H1 (cell line): ENCODE measurements at regions not wholly inside any gene's neighbourhood (a gene's known extent, or its start where the extent isn't known, plus 50 kb on each side); places are given as distances from the start of the nearest gene placed in this dataset.

ENCODE experiments used
- CTCF ChIA-PET: fragments of 300-600 bp; sonication (Branson Sonifier 250); formaldehyde crosslinking; loops from one replicate; lab custom pipeline; 2021; ENCODE audit not compliant: partially characterized antibody; lab: Charles Lee
- POLR2A ChIA-PET: fragments of 300-600 bp; sonication (Branson Sonifier 250); formaldehyde crosslinking; loops from one replicate; lab custom pipeline; 2021; ENCODE audit warnings: inconsistent platforms; ENCODE audit not compliant: partially characterized antibody; lab: Charles Lee
- DNase-seq, 2 experiments: peaks; one replicate each; pipeline versions ENCODE4 v3.0.0 to v3.0.0-alpha.2; 2010 to 2022; ENCODE audit warnings: low spot score in 2 of 2, low read depth in 1 of 2, mixed read lengths in 1 of 2
- FAIRE-seq: peaks from 2 replicates; lab custom pipeline; 2011; peaks lifted over from hg19 to GRCh38; lab: Jason Lieb, UNC
- H2AFZ ChIP-seq: 2 replicates; pipeline ENCODE4 v1.8.1; 2012; ENCODE audit warnings: low read length, inconsistent platforms
- H2AK5ac ChIP-seq: 2 replicates; pipeline ENCODE4 v1.6.1; 2013; ENCODE audit warnings: low read depth, low read length
- H2BK120ac ChIP-seq: replicated peaks from 2 replicates; pipeline ENCODE3; 2013; ENCODE audit warnings: low read depth, low read length, inconsistent platforms
- H2BK12ac ChIP-seq: 2 replicates; pipeline ENCODE4 v1.6.1; 2013; ENCODE audit warnings: low read depth, low read length
- H2BK15ac ChIP-seq: 2 replicates; pipeline ENCODE4 v1.6.1; 2013; ENCODE audit warnings: low read length
- H2BK20ac ChIP-seq: 2 replicates; pipeline ENCODE4 v1.6.1; 2013; ENCODE audit warnings: low read length
- H2BK5ac ChIP-seq: 2 replicates; pipeline ENCODE4 v1.6.1; 2013; ENCODE audit warnings: low read depth, low read length
- H3K14ac ChIP-seq: 2 replicates; pipeline ENCODE4 v1.6.1; 2013; ENCODE audit warnings: inconsistent platforms; ENCODE audit not compliant: insufficient read length
- H3K18ac ChIP-seq: 2 replicates; pipeline ENCODE4 v1.6.1; 2013; ENCODE audit warnings: low read length; ENCODE audit errors: extremely low read depth
- H3K23ac ChIP-seq: 2 replicates; pipeline ENCODE4 v1.6.1; 2013; ENCODE audit warnings: inconsistent platforms; ENCODE audit not compliant: insufficient read length
- H3K23me2 ChIP-seq: 2 replicates; pipeline ENCODE4 v1.6.1; 2013; ENCODE audit warnings: low read depth, low read length
- H3K27ac ChIP-seq: 2 replicates; pipeline ENCODE4 v1.6.1; 2011; ENCODE audit warnings: low read depth, low read length, inconsistent platforms
- H3K27me3 ChIP-seq, 4 experiments: replicated peaks in 1 of 4; 1 replicate in 1 of 4; 2 replicates in 3 of 4; pipeline versions ENCODE4 v1.6.1 to v1.8.1; 2011 to 2013; ENCODE audit warnings: low read length in 3 of 4, mild to moderate bottlenecking in 3 of 4, inconsistent platforms in 2 of 4, mixed read lengths in 2 of 4, moderate library complexity in 1 of 4; ENCODE audit not compliant: control insufficient read depth in 3 of 4, insufficient read depth in 3 of 4; ENCODE audit errors: extremely low read depth in 1 of 4
- H3K36me3 ChIP-seq, 4 experiments: 2 replicates each; pipeline versions ENCODE4 v1.6.1 to v1.8.1; 2011 to 2013; ENCODE audit warnings: mild to moderate bottlenecking in 4 of 4, low read length in 3 of 4, moderate library complexity in 2 of 4, control low read depth in 1 of 4, inconsistent platforms in 1 of 4; ENCODE audit not compliant: insufficient read depth in 4 of 4, control insufficient read depth in 2 of 4
- H3K4ac ChIP-seq: replicated peaks from 2 replicates; pipeline ENCODE3; 2013; ENCODE audit warnings: low read length, low read depth, mixed read lengths, inconsistent platforms; ENCODE audit not compliant: insufficient read length
- H3K4me1 ChIP-seq, 4 experiments: replicated peaks in 1 of 4; 1 replicate in 1 of 4; 2 replicates in 3 of 4; pipeline versions ENCODE4 v1.6.1 to v1.8.1; 2011 to 2013; ENCODE audit warnings: low read length in 3 of 4, inconsistent platforms in 2 of 4, mixed read lengths in 1 of 4; ENCODE audit not compliant: insufficient read depth in 4 of 4, control insufficient read depth in 3 of 4
- H3K4me2 ChIP-seq, 2 experiments: 2 replicates each; pipeline versions ENCODE4 v1.6.1 to v1.8.1; 2011 to 2013; ENCODE audit warnings: low read depth in 2 of 2, low read length in 2 of 2, control low read depth in 1 of 2, inconsistent platforms in 1 of 2, mild to moderate bottlenecking in 1 of 2; ENCODE audit not compliant: insufficient read depth in 1 of 2
- H3K4me3 ChIP-seq, 4 experiments: fragments of 200-600, 300-600 bp in 1 of 4; sonication (generic), shearing (Covaris generic), sonication (Bioruptor Twin) in 1 of 4; 2 replicates each; pipeline versions ENCODE4 v1.5.1 to v1.8.1; 2011 to 2016; ENCODE audit warnings: low read length in 4 of 4, low read depth in 3 of 4, control low read depth in 2 of 4, inconsistent platforms in 2 of 4, mild to moderate bottlenecking in 2 of 4, mixed read lengths in 1 of 4, moderate library complexity in 1 of 4; ENCODE audit not compliant: insufficient read depth in 2 of 4; ENCODE audit errors: extremely low read depth in 1 of 4
- H3K56ac ChIP-seq: replicated peaks from 2 replicates; pipeline ENCODE3; 2013; ENCODE audit warnings: low read depth, mild to moderate bottlenecking, mixed read lengths, low read length, inconsistent platforms; ENCODE audit not compliant: insufficient read length
- H3K79me1 ChIP-seq: 2 replicates; pipeline ENCODE4 v1.6.1; 2013; ENCODE audit warnings: low read depth, low read length, control low read depth
- H3K79me2 ChIP-seq, 2 experiments: 2 replicates each; pipeline versions ENCODE4 v1.6.1 to v1.8.1; 2012 to 2013; ENCODE audit warnings: low read length in 2 of 2, mild to moderate bottlenecking in 2 of 2, inconsistent platforms in 1 of 2; ENCODE audit not compliant: insufficient read depth in 2 of 2, control insufficient read depth in 1 of 2
- H3K9ac ChIP-seq, 4 experiments: replicated peaks in 1 of 4; 1 replicate in 1 of 4; 2 replicates in 3 of 4; pipeline versions ENCODE4 v1.6.1 to v1.8.1; 2011 to 2013; ENCODE audit warnings: low read depth in 3 of 4, low read length in 3 of 4, control low read depth in 2 of 4, mild to moderate bottlenecking in 2 of 4, moderate library complexity in 2 of 4, inconsistent platforms in 1 of 4; ENCODE audit errors: extremely low read depth in 1 of 4
- H3K9me3 ChIP-seq, 2 experiments: 2 replicates each; pipeline versions ENCODE4 v1.6.1 to v1.8.1; 2012 to 2013; ENCODE audit warnings: mild to moderate bottlenecking in 2 of 2, moderate library complexity in 2 of 2, control low read depth in 1 of 2, inconsistent platforms in 1 of 2, low read depth in 1 of 2, low read length in 1 of 2, mixed read lengths in 1 of 2; ENCODE audit not compliant: insufficient read depth in 2 of 2
- H4K20me1 ChIP-seq, 2 experiments: replicated peaks in 1 of 2; 2 replicates each; pipeline versions ENCODE3 to v1.8.1; 2011 to 2013; ENCODE audit warnings: inconsistent platforms in 2 of 2, low read length in 2 of 2, mild to moderate bottlenecking in 1 of 2; ENCODE audit not compliant: insufficient read depth in 2 of 2, control insufficient read depth in 1 of 2
- H4K5ac ChIP-seq: 2 replicates; pipeline ENCODE4 v1.6.1; 2013; ENCODE audit warnings: low read length, low read depth, mixed read lengths, inconsistent platforms; ENCODE audit not compliant: insufficient read length
- H4K8ac ChIP-seq: 2 replicates; pipeline ENCODE4 v1.8.0; 2013; ENCODE audit warnings: mild to moderate bottlenecking, moderate library complexity, low read length, inconsistent platforms; ENCODE audit not compliant: insufficient read depth; ENCODE audit errors: extremely low read depth
- H4K91ac ChIP-seq: replicated peaks from 2 replicates; pipeline ENCODE3; 2013; ENCODE audit warnings: low read length, mixed read lengths, inconsistent platforms; ENCODE audit not compliant: insufficient read length
- CTBP2 ChIP-seq: IDR thresholded peaks from 2 replicates; pipeline ENCODE4 v1.7.0; 2011; ENCODE audit warnings: borderline replicate concordance, mild to moderate bottlenecking, moderate library complexity, mixed read lengths, low read length; ENCODE audit not compliant: insufficient read depth, insufficient read length
- JUND ChIP-seq: IDR thresholded peaks from 2 replicates; pipeline ENCODE4 v1.6.1; 2011; ENCODE audit warnings: mild to moderate bottlenecking, improper control_type of control experiment, low read length
- KDM4A ChIP-seq: IDR thresholded peaks from one replicate; pipeline ENCODE4 v1.7.1; 2012; ENCODE audit warnings: low read depth, mild to moderate bottlenecking, moderate library complexity, low read length, inconsistent platforms; ENCODE audit not compliant: severe bottlenecking
- RFX5 ChIP-seq: IDR thresholded peaks from 2 replicates; pipeline ENCODE4 v1.6.1; 2011; ENCODE audit warnings: low read depth, low read length, improper control_type of control experiment, borderline replicate concordance
- SAP30 ChIP-seq: fragments of 300-600 bp; sonication (generic); IDR thresholded peaks from 2 replicates; pipeline ENCODE4 v1.7.1; 2012; ENCODE audit warnings: low read length, moderate library complexity, mild to moderate bottlenecking, inconsistent platforms; ENCODE audit not compliant: insufficient read depth, insufficient replicate concordance
- TF ChIP-seq, protein P1 (sequence below): IDR thresholded peaks from 2 replicates; pipeline ENCODE4 v1.6.1; 2012; ENCODE audit warnings: low read length, inconsistent platforms

- H3K4me2 ChIP-seq = no peak overlapping the region
- CTCF ChIA-PET = interaction anchor here (0.5 kb wide), 1 partner anchor 58 kb away, joined by 3 read pairs; no protein-coding TSS in a partner anchor
- no peak overlapping the region for H3K9ac ChIP-seq
These were observed 137.8 kb upstream of the RND3 start for GRCh38 chr2:150625303-150625702.

More at GRCh38 chr2:150625303-150625702, 137.8 kb upstream of the RND3 start:
- Histone ChIP-seq H3K23me2 (no peaks in the 10 kb centered on the region), H2AK5ac (no peak overlapping the region), H3K56ac (no peak overlapping the region), H3K36me3 (no peaks in the 10 kb centered on the region), H3K9me3 (no peaks in the 10 kb centered on the region), H4K5ac (no peak overlapping the region), H3K23ac (no peak overlapping the region), H3K27me3 (no peaks in the 10 kb centered on the region), H2BK12ac (no peak overlapping the region), H3K18ac (no peak overlapping the region), H3K4ac (no peak overlapping the region), H4K91ac (no peak overlapping the region), H3K14ac (no peak overlapping the region), H2BK120ac (no peak overlapping the region), H2BK5ac (no peak overlapping the region), H2BK20ac (no peak overlapping the region), H3K4me1 (no peaks in the 10 kb centered on the region), H4K20me1 (no peaks in the 10 kb centered on the region), H3K79me2 (no peaks in the 10 kb centered on the region), H3K79me1 (no peaks in the 10 kb centered on the region), H2AFZ (no peak overlapping the region), H4K8ac (no peak overlapping the region), H3K4me3 (no peak overlapping the region), H2BK15ac (no peak overlapping the region), H3K27ac (no peak overlapping the region)
- TF ChIP-seq SAP30 (no peak), RFX5 (no peak), KDM4A (no peak), CTBP2 (no peak), JUND (no peak)
- TF ChIP-seq, protein P1, sequence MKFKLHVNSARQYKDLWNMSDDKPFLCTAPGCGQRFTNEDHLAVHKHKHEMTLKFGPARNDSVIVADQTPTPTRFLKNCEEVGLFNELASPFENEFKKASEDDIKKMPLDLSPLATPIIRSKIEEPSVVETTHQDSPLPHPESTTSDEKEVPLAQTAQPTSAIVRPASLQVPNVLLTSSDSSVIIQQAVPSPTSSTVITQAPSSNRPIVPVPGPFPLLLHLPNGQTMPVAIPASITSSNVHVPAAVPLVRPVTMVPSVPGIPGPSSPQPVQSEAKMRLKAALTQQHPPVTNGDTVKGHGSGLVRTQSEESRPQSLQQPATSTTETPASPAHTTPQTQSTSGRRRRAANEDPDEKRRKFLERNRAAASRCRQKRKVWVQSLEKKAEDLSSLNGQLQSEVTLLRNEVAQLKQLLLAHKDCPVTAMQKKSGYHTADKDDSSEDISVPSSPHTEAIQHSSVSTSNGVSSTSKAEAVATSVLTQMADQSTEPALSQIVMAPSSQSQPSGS = no peak
- DNase-seq (no peak), FAIRE-seq (no peak)
- POLR2A ChIA-PET = no interaction called here
